Trophoblast cell (in vitro differentiated cells and primary cell): ENCODE measurements at regions not wholly inside any gene's neighbourhood (a gene's known extent, or its start where the extent isn't known, plus 50 kb on each side); places are given as distances from the start of the nearest gene placed in this dataset.

ENCODE experiments used
- DNase-seq, 2 donors: peaks; one replicate each; pipeline ENCODE4 v3.0.0-alpha.2; 2016
- H2AFZ ChIP-seq: 2 replicates; pipeline ENCODE4 v1.6.1; 2013; ENCODE audit warnings: low read length, moderate library complexity, mild to moderate bottlenecking; ENCODE audit not compliant: insufficient read depth, poor library complexity
- H2AK5ac ChIP-seq: 2 replicates; pipeline ENCODE4 v1.6.1; 2013; ENCODE audit warnings: mild to moderate bottlenecking, low read length
- H2BK120ac ChIP-seq: 2 replicates; pipeline ENCODE4 v1.6.1; 2013; ENCODE audit warnings: low read length, mild to moderate bottlenecking, moderate library complexity; ENCODE audit not compliant: insufficient read depth, poor library complexity
- H2BK12ac ChIP-seq: 2 replicates; pipeline ENCODE4 v1.6.1; 2013; ENCODE audit warnings: mild to moderate bottlenecking, low read length, moderate library complexity
- H2BK5ac ChIP-seq: 2 replicates; pipeline ENCODE4 v1.6.1; 2013; ENCODE audit warnings: low read length, low read depth, moderate library complexity, mild to moderate bottlenecking; ENCODE audit not compliant: poor library complexity
- H3K14ac ChIP-seq: 2 replicates; pipeline ENCODE4 v1.6.1; 2013; ENCODE audit warnings: mild to moderate bottlenecking, low read length
- H3K18ac ChIP-seq: 2 replicates; pipeline ENCODE4 v1.6.1; 2013; ENCODE audit warnings: mild to moderate bottlenecking, low read length
- H3K23ac ChIP-seq: 2 replicates; pipeline ENCODE4 v1.6.1; 2013; ENCODE audit warnings: low read length
- H3K27ac ChIP-seq: 2 replicates; pipeline ENCODE4 v1.5.1; 2013; ENCODE audit warnings: low read depth, mild to moderate bottlenecking, inconsistent platforms, low read length, moderate library complexity
- H3K27me3 ChIP-seq: 2 replicates; pipeline ENCODE4 v1.6.1; 2013; ENCODE audit warnings: inconsistent platforms, mild to moderate bottlenecking, low read length, moderate library complexity; ENCODE audit not compliant: insufficient read depth
- H3K36me3 ChIP-seq, 2 experiments: 1 replicate in 1 of 2; 2 replicates in 1 of 2; pipeline ENCODE4 v1.6.1; 2013; ENCODE audit warnings: low read length in 2 of 2, mild to moderate bottlenecking in 2 of 2, moderate library complexity in 1 of 2; ENCODE audit not compliant: insufficient read depth in 2 of 2, control insufficient read depth in 1 of 2
- H3K4ac ChIP-seq: 2 replicates; pipeline ENCODE4 v1.6.1; 2013; ENCODE audit warnings: low read depth, mild to moderate bottlenecking, low read length, moderate library complexity
- H3K4me1 ChIP-seq, 2 experiments: 1 replicate in 1 of 2; 2 replicates in 1 of 2; pipeline ENCODE4 v1.6.1; 2013; ENCODE audit warnings: low read length in 2 of 2, mild to moderate bottlenecking in 2 of 2, moderate library complexity in 1 of 2; ENCODE audit not compliant: insufficient read depth in 2 of 2, control insufficient read depth in 1 of 2
- H3K4me2 ChIP-seq: 2 replicates; pipeline ENCODE4 v1.6.1; 2013; ENCODE audit warnings: inconsistent platforms, mild to moderate bottlenecking, low read length, moderate library complexity
- H3K4me3 ChIP-seq: 2 replicates; pipeline ENCODE4 v1.5.1; 2013; ENCODE audit warnings: mild to moderate bottlenecking, low read depth, low read length, inconsistent platforms
- H3K79me1 ChIP-seq: one replicate; pipeline ENCODE4 v1.6.1; 2013; ENCODE audit warnings: low read length
- H3K79me2 ChIP-seq: 2 replicates; pipeline ENCODE4 v1.6.1; 2013; ENCODE audit warnings: low read length, mild to moderate bottlenecking; ENCODE audit not compliant: control insufficient read depth, insufficient read depth, poor library complexity
- H3K9ac ChIP-seq: 2 replicates; pipeline ENCODE4 v1.6.1; 2013; ENCODE audit warnings: mild to moderate bottlenecking, low read length
- H3K9me3 ChIP-seq: 2 replicates; pipeline ENCODE4 v1.6.1; 2013; ENCODE audit warnings: low read depth, mild to moderate bottlenecking, control low read depth, inconsistent platforms, low read length; ENCODE audit not compliant: insufficient read depth
- H4K12ac ChIP-seq: 2 replicates; pipeline ENCODE4 v1.6.1; 2013; ENCODE audit warnings: low read depth, mild to moderate bottlenecking, low read length, moderate library complexity
- H4K8ac ChIP-seq: 2 replicates; pipeline ENCODE4 v1.6.1; 2013; ENCODE audit warnings: low read depth, mild to moderate bottlenecking, low read length, moderate library complexity
- H4K91ac ChIP-seq: one replicate; pipeline ENCODE4 v1.6.1; 2013; ENCODE audit warnings: low read depth, mild to moderate bottlenecking, low read length, moderate library complexity
- WGBS: extraction: QIAGEN DNeasy Blood & Tissue Kit; methylation state at CpG from one replicate; pipeline ENCODE4 v1.1.7; 2013; ENCODE audit warnings: missing lambda C conversion rate; ENCODE audit not compliant: insufficient read length, insufficient coverage; ENCODE audit errors: extremely low coverage; 5-methylcytosine and 5-hydroxymethylcytosine counted together

- Histone ChIP-seq H3K14ac (no peak overlapping the region), H3K4me1 (peaks cover 9% of the 10 kb centered on the region in 2 experiments), H2BK12ac (no peak overlapping the region), H4K91ac (no peak overlapping the region), H3K36me3 (peaks cover 10 to 14% of the 10 kb centered on the region in 2 experiments), H3K4ac (no peak overlapping the region), H2AK5ac (no peak overlapping the region), H2BK120ac (no peak overlapping the region), H3K27me3 (no peaks in the 10 kb centered on the region), H3K79me1 (peaks cover 5% of the 10 kb centered on the region), H3K9ac (no peak overlapping the region), H3K9me3 (no peaks in the 10 kb centered on the region), H3K4me3 (no peak overlapping the region), H3K79me2 (no peaks in the 10 kb centered on the region), H3K4me2 (no peak overlapping the region), H4K12ac (no peak overlapping the region), H3K18ac (no peak overlapping the region), H2BK5ac (no peak overlapping the region), H3K27ac (no peak overlapping the region), H2AFZ (no peak overlapping the region), H3K23ac (no peak overlapping the region), H4K8ac (no peak overlapping the region)
- DNase-seq = no peak
Observed at GRCh38 chr1:232409584-232409983, 220.3 kb downstream of the SIPA1L2 start.

- H4K12ac ChIP-seq = no peak overlapping the region
- no peaks in the 10 kb centered on the region for H3K79me2 ChIP-seq
- H3K18ac ChIP-seq = no peak overlapping the region
- no peak overlapping the region for H3K27ac ChIP-seq
- no peak overlapping the region for H3K4ac ChIP-seq
- no peak overlapping the region for H2AK5ac ChIP-seq
- H3K79me1 ChIP-seq = no peaks in the 10 kb centered on the region
- no peak overlapping the region for H2BK12ac ChIP-seq
- H3K27me3 ChIP-seq = no peaks in the 10 kb centered on the region
- no peak overlapping the region for H4K91ac ChIP-seq
- no peak overlapping the region for H3K9ac ChIP-seq
- H2BK5ac ChIP-seq = no peak overlapping the region
- no peak for DNase-seq
- no peaks in the 10 kb centered on the region for H3K4me1 ChIP-seq
- H3K23ac ChIP-seq = no peak overlapping the region
- H3K14ac ChIP-seq = no peak overlapping the region
- H3K9me3 ChIP-seq = no peaks in the 10 kb centered on the region
- H4K8ac ChIP-seq = no peak overlapping the region
- peaks cover 15 to 22% of the 10 kb centered on the region in 2 experiments for H3K36me3 ChIP-seq
- no peak overlapping the region for H2BK120ac ChIP-seq
- H3K4me3 ChIP-seq = no peak overlapping the region
- H2AFZ ChIP-seq = no peak overlapping the region
- H3K4me2 ChIP-seq = no peak overlapping the region
Observed at GRCh38 chr1:232407120-232407519, 222.8 kb downstream of the SIPA1L2 start.

GRCh38 chr1:232405781-232406180 lies 224.2 kb downstream of the SIPA1L2 start:
- H3K79me2 ChIP-seq = no peaks in the 10 kb centered on the region
- no peak overlapping the region for H3K27ac ChIP-seq
- H3K23ac ChIP-seq = no peak overlapping the region
- peaks cover 22 to 28% of the 10 kb centered on the region in 2 experiments for H3K36me3 ChIP-seq
- H3K9ac ChIP-seq = no peak overlapping the region
- no peaks in the 10 kb centered on the region for H3K27me3 ChIP-seq
- H2BK5ac ChIP-seq = no peak overlapping the region
- H3K4ac ChIP-seq = no peak overlapping the region
- H2AK5ac ChIP-seq = no peak overlapping the region
- H2BK12ac ChIP-seq = no peak overlapping the region
- no peaks in the 10 kb centered on the region for H3K9me3 ChIP-seq
- no peak overlapping the region for H3K18ac ChIP-seq
- no peak overlapping the region for H3K14ac ChIP-seq
- no peak overlapping the region for H3K4me2 ChIP-seq
- DNase-seq = no peak
- no peak overlapping the region for H4K8ac ChIP-seq
- H4K91ac ChIP-seq = no peak overlapping the region
- H2AFZ ChIP-seq = no peak overlapping the region
- H3K4me1 ChIP-seq = no peaks in the 10 kb centered on the region
- H2BK120ac ChIP-seq = no peak overlapping the region
- H3K79me1 ChIP-seq = no peaks in the 10 kb centered on the region
- H3K4me3 ChIP-seq = no peak overlapping the region
- no peak overlapping the region for H4K12ac ChIP-seq

GRCh38 chr1:232404981-232405731 lies 224.8 kb downstream of the SIPA1L2 start:
- Histone ChIP-seq H4K12ac (no peak overlapping the region), H3K9ac (no peak overlapping the region), H3K4ac (no peak overlapping the region), H4K91ac (no peak overlapping the region), H3K9me3 (no peaks in the 10 kb centered on the region), H3K23ac (no peak overlapping the region), H3K79me1 (no peaks in the 10 kb centered on the region), H3K79me2 (no peaks in the 10 kb centered on the region), H2AFZ (no peak overlapping the region), H3K4me3 (no peak overlapping the region), H3K4me2 (no peak overlapping the region), H2BK120ac (no peak overlapping the region), H3K27ac (no peak overlapping the region), H2BK5ac (no peak overlapping the region), H3K4me1 (no peaks in the 10 kb centered on the region), H3K18ac (no peak overlapping the region), H3K36me3 (peaks cover 25 to 33% of the 10 kb centered on the region in 2 experiments), H3K14ac (no peak overlapping the region), H4K8ac (no peak overlapping the region), H3K27me3 (no peaks in the 10 kb centered on the region), H2BK12ac (no peak overlapping the region), H2AK5ac (no peak overlapping the region)
- WGBS = no CpG with 5 or more reads among the region's 3 CpGs
- no peak for DNase-seq
